NCI-H2227 treated with DMSO at 0.1 percent for 48 hours (cell line): ENCODE measurements at regions not wholly inside any gene's neighbourhood (a gene's known extent, or its start where the extent isn't known, plus 50 kb on each side); places are given as distances from the start of the nearest gene placed in this dataset.
"Not testable (repeated sequence)": the region's sequence is repeated elsewhere in the genome, so short reads cannot be mapped to it uniquely, and the experiment has no call there.

Source experiments
- DNase-seq: peaks from one replicate; lab custom pipeline; 2025; lab: John Stamatoyannopoulos, UW

- DNase-seq, result no peak
Measured at GRCh38 chr5:154620411-154620810, 134.8 kb upstream of the LARP1 start.

- no peak for DNase-seq
Measured at GRCh38 chr5:154618696-154619095, 136.5 kb upstream of the LARP1 start.

- DNase-seq, result no peak
Measured at GRCh38 chr5:154614595-154614994, 136.6 kb upstream of the HAND1 start.

- DNase-seq, result no peak
Measured at GRCh38 chr5:154614125-154614524, 136.1 kb upstream of the HAND1 start.

- DNase-seq, result no peak
Measured at GRCh38 chr5:154612666-154613065, 134.6 kb upstream of the HAND1 start.

- DNase-seq, result no peak
Measured at GRCh38 chr5:154611341-154611767, 133.3 kb upstream of the HAND1 start.

GRCh38 chr5:154610321-154611154, 132.5 kb upstream of the HAND1 start:
- DNase-seq, result peak; percentile 60

- DNase-seq, result no peak
Measured at GRCh38 chr5:154609251-154609650, 131.2 kb upstream of the HAND1 start.

- no peak for DNase-seq
Measured at GRCh38 chr5:154608531-154609011, 130.5 kb upstream of the HAND1 start.

GRCh38 chr5:154607746-154608145, 129.7 kb upstream of the HAND1 start:
- no peak for DNase-seq

- no peak for DNase-seq
Measured at GRCh38 chr5:154606246-154606645, 128.2 kb upstream of the HAND1 start.

- no peak for DNase-seq
Measured at GRCh38 chr5:154603953-154604679, 126.1 kb upstream of the HAND1 start.

- DNase-seq, result no peak
Measured at GRCh38 chr5:154603485-154603884, 125.5 kb upstream of the HAND1 start.

- no peak for DNase-seq
Measured at GRCh38 chr5:154603011-154603410, 125.0 kb upstream of the HAND1 start.

GRCh38 chr5:154601014-154601413, 123.0 kb upstream of the HAND1 start:
- no peak for DNase-seq

GRCh38 chr5:154598021-154598420, 120.0 kb upstream of the HAND1 start:
- no peak for DNase-seq

GRCh38 chr5:154596844-154597243, 118.8 kb upstream of the HAND1 start:
- DNase-seq, result not testable (repeated sequence)

- DNase-seq, result no peak
Measured at GRCh38 chr5:154595662-154596061, 117.6 kb upstream of the HAND1 start.

- DNase-seq, result no peak
Measured at GRCh38 chr5:154593796-154594195, 115.8 kb upstream of the HAND1 start.

GRCh38 chr5:154593071-154593470, 115.0 kb upstream of the HAND1 start:
- DNase-seq, result no peak

GRCh38 chr5:154590093-154590724, 112.2 kb upstream of the HAND1 start:
- no peak for DNase-seq

GRCh38 chr5:154589511-154589910, 111.5 kb upstream of the HAND1 start:
- DNase-seq, result no peak
